Skeletal muscle tissue (tissue), 3 donors: ENCODE measurements at regions not wholly inside any gene's neighbourhood (a gene's known extent, or its start where the extent isn't known, plus 50 kb on each side); places are given as distances from the start of the nearest gene placed in this dataset.
"Not testable (repeated sequence)": the region's sequence is repeated elsewhere in the genome, so short reads cannot be mapped to it uniquely, and the experiment has no call there.

ENCODE experiments used
- H3K27ac ChIP-seq: one replicate; pipeline ENCODE4 v1.7.0; 2013; ENCODE audit warnings: mild to moderate bottlenecking, low read depth, low read length, inconsistent platforms
- H3K27me3 ChIP-seq, 3 donors: one replicate each; pipeline ENCODE4 v1.7.0; 2013; ENCODE audit warnings: low read length in 3 of 3; ENCODE audit not compliant: control insufficient read depth in 3 of 3, insufficient read depth in 3 of 3
- H3K36me3 ChIP-seq, 3 donors: one replicate each; pipeline ENCODE4 v1.7.0; 2013; ENCODE audit warnings: low read length in 3 of 3; ENCODE audit not compliant: control insufficient read depth in 3 of 3, insufficient read depth in 3 of 3
- H3K4me1 ChIP-seq, 3 donors: one replicate each; pipeline ENCODE4 v1.7.0; 2013; ENCODE audit warnings: low read length in 3 of 3, mild to moderate bottlenecking in 3 of 3; ENCODE audit not compliant: control insufficient read depth in 3 of 3, insufficient read depth in 3 of 3
- H3K4me3 ChIP-seq, 3 donors: one replicate each; pipeline ENCODE4 v1.7.0; 2013; ENCODE audit warnings: low read length in 3 of 3
- H3K9ac ChIP-seq, 3 donors: one replicate each; pipeline ENCODE4 v1.7.0; 2013; ENCODE audit warnings: low read length in 3 of 3, mild to moderate bottlenecking in 3 of 3, moderate library complexity in 2 of 3, low read depth in 1 of 3
- H3K9me3 ChIP-seq, 3 donors: one replicate each; pipeline ENCODE4 v1.7.0; 2013; ENCODE audit warnings: low read length in 3 of 3; ENCODE audit not compliant: control insufficient read depth in 3 of 3
- donor health status: Osteomylitis.

- H3K9ac ChIP-seq, result no peak overlapping the region
- H3K27me3 ChIP-seq, result peaks cover 0 to 6% (median 0%) of the 10 kb centered on the region in 3 donors
- no peak overlapping the region for H3K27ac ChIP-seq
- H3K4me1 ChIP-seq, result peaks cover 15 to 19% (median 16%) of the 10 kb centered on the region in 3 donors
- H3K4me3 ChIP-seq, result peak overlapping the region in 2 of 3 donors; percentile 20 to 52
- H3K9me3 ChIP-seq, result no peaks in the 10 kb centered on the region
- H3K36me3 ChIP-seq, result no peaks in the 10 kb centered on the region
These were observed 60.9 kb upstream of the KLF7 start for GRCh38 chr2:207226671-207227061.

DNA sequence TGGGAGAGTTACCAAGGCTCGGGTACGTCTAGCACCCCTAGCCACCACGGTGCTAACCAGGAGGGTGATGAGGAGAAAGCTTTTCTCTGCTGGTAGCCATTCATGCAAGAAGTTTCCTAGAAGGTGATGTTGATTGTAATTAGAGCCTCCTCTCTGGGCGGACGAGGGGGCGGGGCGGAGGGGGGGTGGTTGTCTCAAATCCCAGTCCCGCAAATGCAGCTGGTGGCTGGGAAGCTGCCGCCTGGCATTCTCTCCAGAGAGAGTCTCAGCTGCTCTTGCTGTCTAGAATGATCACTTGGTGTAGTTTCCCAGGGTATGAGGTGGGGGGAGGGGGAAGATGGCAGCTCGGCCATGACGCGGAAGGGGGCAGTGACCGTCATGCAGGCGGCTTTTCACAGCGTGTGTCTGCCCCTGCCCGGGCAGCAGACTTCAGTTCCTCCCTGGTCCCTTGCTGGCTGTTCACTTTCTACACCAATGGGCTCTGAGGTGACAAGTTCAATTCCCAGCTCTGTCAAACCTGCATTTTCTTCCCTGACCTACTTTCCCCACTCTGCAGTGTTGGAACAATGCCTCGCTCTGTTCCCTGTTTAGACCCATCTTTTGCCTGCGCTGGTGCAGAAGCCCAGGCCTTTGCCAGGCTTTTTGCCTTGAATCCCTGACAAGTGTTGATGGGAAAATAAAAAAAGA, 61.5 kb upstream of the KLF7 start:
- no peaks in the 10 kb centered on the region for H3K9me3 ChIP-seq
- peaks cover 15 to 19% (median 16%) of the 10 kb centered on the region in 3 donors for H3K4me1 ChIP-seq
- no peak overlapping the region for H3K27ac ChIP-seq
- H3K36me3 ChIP-seq, result no peaks in the 10 kb centered on the region
- no peak overlapping the region for H3K9ac ChIP-seq
- H3K27me3 ChIP-seq, result peaks cover 0 to 3% (median 0%) of the 10 kb centered on the region in 3 donors
- H3K4me3 ChIP-seq, result peak overlapping the region; percentile 12 to 52 (median 20)

DNA sequence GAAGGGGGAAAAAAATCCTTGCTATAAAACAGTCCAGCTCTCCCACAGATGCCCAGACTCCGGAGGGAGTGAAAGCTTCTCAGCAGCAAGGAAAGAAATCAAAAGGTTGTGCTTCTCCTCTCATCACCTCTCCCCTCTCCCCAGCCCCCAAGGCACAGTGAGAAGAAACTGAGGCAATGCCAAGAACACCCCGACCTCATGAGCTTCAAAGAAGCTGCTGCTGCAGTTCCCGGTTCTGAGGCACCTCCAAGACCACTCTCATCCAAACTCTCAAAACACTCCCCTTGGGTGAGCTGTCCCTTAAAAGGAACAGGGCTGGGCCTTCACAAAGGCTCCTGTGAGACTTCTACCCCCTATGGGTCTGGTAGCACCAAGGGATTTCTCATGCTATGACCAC, 62.0 kb upstream of the KLF7 start:
- peaks cover 15 to 19% (median 16%) of the 10 kb centered on the region in 3 donors for H3K4me1 ChIP-seq
- H3K27me3 ChIP-seq, result peaks cover 0 to 3% (median 0%) of the 10 kb centered on the region in 3 donors
- H3K9me3 ChIP-seq, result no peaks in the 10 kb centered on the region
- H3K36me3 ChIP-seq, result no peaks in the 10 kb centered on the region
- no peak overlapping the region for H3K9ac ChIP-seq
- no peak overlapping the region for H3K27ac ChIP-seq
- peak overlapping the region in 2 of 3 donors; percentile 12 to 36 for H3K4me3 ChIP-seq

DNA sequence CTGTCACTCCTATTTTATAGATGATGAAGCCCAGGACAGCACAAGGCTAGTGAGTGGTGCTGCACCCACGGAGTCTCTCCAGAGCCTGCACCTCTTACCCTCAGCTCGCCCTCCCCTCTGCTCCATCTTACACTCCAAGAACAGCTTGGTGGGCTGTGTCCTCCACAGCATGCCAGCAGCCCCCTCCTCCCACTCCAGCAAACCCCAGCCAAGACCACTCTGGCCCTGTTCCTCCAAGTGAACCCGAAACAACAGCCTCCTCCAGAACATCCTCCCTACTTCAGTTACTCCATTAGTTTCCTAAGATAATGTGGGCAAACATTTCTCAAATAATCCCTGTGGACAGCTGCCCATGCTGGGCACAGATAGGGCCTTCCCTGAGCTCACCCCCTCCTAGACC, 62.7 kb upstream of the KLF7 start:
- peaks cover 15 to 19% (median 16%) of the 10 kb centered on the region in 3 donors for H3K4me1 ChIP-seq
- H3K27ac ChIP-seq, result no peak overlapping the region
- H3K27me3 ChIP-seq, result peaks cover 0 to 3% (median 0%) of the 10 kb centered on the region in 3 donors
- no peak overlapping the region for H3K9ac ChIP-seq
- no peaks in the 10 kb centered on the region for H3K36me3 ChIP-seq
- H3K4me3 ChIP-seq, result no peak overlapping the region
- H3K9me3 ChIP-seq, result no peaks in the 10 kb centered on the region

DNA sequence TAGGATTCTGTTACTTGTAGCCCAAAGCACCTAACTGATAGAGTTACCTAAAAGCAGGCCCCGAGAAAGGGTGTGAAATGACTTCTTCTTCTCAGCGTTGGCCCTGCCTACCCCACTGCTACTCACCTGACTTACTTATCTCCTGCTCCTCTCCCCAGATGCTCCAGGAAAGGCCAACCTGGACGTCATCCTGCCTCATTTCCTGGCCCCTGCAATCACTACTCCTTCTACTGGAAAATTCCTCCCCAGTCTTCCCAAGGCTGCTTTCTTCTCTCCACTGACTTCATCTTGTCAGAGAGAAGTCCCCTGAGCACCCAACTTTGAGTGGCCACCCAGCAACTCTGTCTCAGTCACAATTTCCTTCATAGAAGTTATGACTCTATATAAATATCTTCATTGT, 63.4 kb upstream of the KLF7 start:
- H3K27ac ChIP-seq, result no peak overlapping the region
- peaks cover 0 to 3% (median 0%) of the 10 kb centered on the region in 3 donors for H3K27me3 ChIP-seq
- peaks cover 15 to 19% (median 16%) of the 10 kb centered on the region in 3 donors for H3K4me1 ChIP-seq
- no peak overlapping the region for H3K4me3 ChIP-seq
- no peaks in the 10 kb centered on the region for H3K9me3 ChIP-seq
- H3K36me3 ChIP-seq, result no peaks in the 10 kb centered on the region
- H3K9ac ChIP-seq, result no peak overlapping the region

GRCh38 chr2:207230261-207231105, 64.7 kb upstream of the KLF7 start:
- peaks cover 15 to 19% (median 16%) of the 10 kb centered on the region in 3 donors for H3K4me1 ChIP-seq

GRCh38 chr2:207231106-207231865, 65.5 kb upstream of the KLF7 start:
- H3K9ac ChIP-seq, result no peak overlapping the region
- H3K4me1 ChIP-seq, result peaks cover 15 to 19% (median 16%) of the 10 kb centered on the region in 3 donors
- H3K27me3 ChIP-seq, result no peaks in the 10 kb centered on the region
- H3K27ac ChIP-seq, result peak overlapping the region; percentile 27
- no peak overlapping the region for H3K4me3 ChIP-seq
- H3K9me3 ChIP-seq, result no peaks in the 10 kb centered on the region
- no peaks in the 10 kb centered on the region for H3K36me3 ChIP-seq

More at GRCh38 chr2:207230261-207231105, 64.7 kb upstream of the KLF7 start:
- Histone ChIP-seq H3K36me3 (no peaks in the 10 kb centered on the region), H3K27ac (peak overlapping the region; percentile 27), H3K9ac (no peak overlapping the region), H3K27me3 (no peaks in the 10 kb centered on the region), H3K9me3 (no peaks in the 10 kb centered on the region), H3K4me3 (no peak overlapping the region)

DNA sequence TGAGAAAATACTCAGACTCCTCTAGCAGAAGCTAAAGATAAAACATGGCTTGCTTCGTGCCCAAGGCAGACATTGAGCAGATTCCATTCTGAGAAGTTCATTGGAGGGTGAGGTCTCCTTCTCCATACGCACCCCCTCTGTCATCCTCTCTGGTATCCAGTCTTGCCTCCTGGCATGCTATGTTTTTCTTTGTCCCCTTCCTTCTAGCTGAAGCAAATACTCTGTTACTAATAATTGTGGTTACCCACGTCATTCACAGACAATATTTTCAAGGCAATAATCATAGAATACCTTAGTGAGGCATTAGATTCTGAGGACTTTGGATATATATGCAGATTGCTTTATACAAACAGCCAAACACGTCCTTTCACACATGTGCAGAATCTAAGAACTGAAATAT, 66.2 kb upstream of the KLF7 start:
- Histone ChIP-seq H3K4me1 (peaks cover 10 to 14% (median 12%) of the 10 kb centered on the region in 3 donors), H3K36me3 (no peaks in the 10 kb centered on the region), H3K4me3 (no peak overlapping the region), H3K9ac (no peak overlapping the region), H3K9me3 (no peaks in the 10 kb centered on the region), H3K27me3 (no peaks in the 10 kb centered on the region), H3K27ac (no peak overlapping the region)

DNA sequence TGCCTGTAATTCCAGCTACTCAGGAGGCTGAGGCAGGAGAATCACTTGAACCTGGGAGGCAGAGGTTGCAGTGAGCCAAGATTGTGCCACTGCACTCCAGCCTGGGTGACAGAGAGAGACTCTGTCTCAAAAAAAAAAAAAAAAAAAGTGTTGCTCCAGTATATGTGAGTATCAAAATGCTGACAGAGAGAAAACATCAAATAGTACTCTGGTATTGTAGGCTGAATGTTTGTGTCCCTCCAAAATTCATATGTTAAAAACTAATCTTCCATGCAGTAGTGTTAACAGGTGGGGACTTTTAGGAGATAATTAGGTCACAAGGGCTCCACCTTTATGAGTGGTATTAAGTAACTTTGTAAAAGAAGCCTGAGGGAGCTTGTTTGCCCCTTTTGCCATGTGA, 67.4 kb upstream of the KLF7 start:
- not testable (repeated sequence) for H3K36me3 ChIP-seq, H3K27me3 ChIP-seq, H3K9ac ChIP-seq, H3K4me3 ChIP-seq, H3K4me1 ChIP-seq, H3K27ac ChIP-seq, H3K9me3 ChIP-seq
